ENCODE measurements at regions not wholly inside any gene's neighbourhood (a gene's known extent, or its start where the extent isn't known, plus 50 kb on each side); places are given as distances from the start of the nearest gene placed in this dataset.

GRCh38 chr6:125393449-125393858, 91.7 kb upstream of the HDDC2 start:
- Histone ChIP-seq H3K4me3 (ENCODE audit: low read length in 2 of 2) (no peak overlapping the region), H3K27ac (ENCODE audit: low read depth in 1 of 2, low read length in 1 of 2) (no peak overlapping the region), H3K4me1 (ENCODE audit: control insufficient read depth in 2 of 2, insufficient read depth in 2 of 2, low read length in 2 of 2) (peaks cover 0 to 5% of the 10 kb centered on the region in 2 donors), H3K36me3 (ENCODE audit: control insufficient read depth in 2 of 2, insufficient read depth in 2 of 2, low read length in 1 of 2) (no peaks in the 10 kb centered on the region), H3K27me3 (ENCODE audit: control insufficient read depth in 2 of 2, insufficient read depth in 1 of 2, low read length in 1 of 2) (no peaks in the 10 kb centered on the region), H3K9me3 (ENCODE audit: control insufficient read depth in 2 of 2, insufficient read depth in 1 of 2, low read length in 1 of 2) (peaks cover 0 to 10% of the 10 kb centered on the region in 2 donors)
- DNase-seq (ENCODE audit: low read depth in 6 of 9, low spot score in 9 of 9): peak in 7 of 9 donors; percentile 2 to 58 (median 13)
- WGBS: 5% methylated on average over 1 of the region's 1 CpG

GRCh38 chr6:125406741-125407140, 105.0 kb upstream of the HDDC2 start:
- no peak for DNase-seq (ENCODE audit: low read depth in 6 of 9, low spot score in 9 of 9)
- no peak overlapping the region for H3K27ac ChIP-seq (ENCODE audit: low read depth in 1 of 2, low read length in 1 of 2)
- no peaks in the 10 kb centered on the region for H3K27me3 ChIP-seq (ENCODE audit: control insufficient read depth in 2 of 2, insufficient read depth in 1 of 2, low read length in 1 of 2)
- no peaks in the 10 kb centered on the region for H3K9me3 ChIP-seq (ENCODE audit: control insufficient read depth in 2 of 2, insufficient read depth in 1 of 2, low read length in 1 of 2)
- H3K36me3 ChIP-seq (ENCODE audit: control insufficient read depth in 2 of 2, insufficient read depth in 2 of 2, low read length in 1 of 2): no peaks in the 10 kb centered on the region
- WGBS: 96% methylated on average over 1 of the region's 1 CpG
- no peaks in the 10 kb centered on the region for H3K4me1 ChIP-seq (ENCODE audit: control insufficient read depth in 2 of 2, insufficient read depth in 2 of 2, low read length in 2 of 2)
- no peak overlapping the region for H3K4me3 ChIP-seq (ENCODE audit: low read length in 2 of 2)

GRCh38 chr6:125414507-125414906, 112.7 kb upstream of the HDDC2 start:
- Histone ChIP-seq H3K4me3 (ENCODE audit: low read length in 2 of 2) (no peak overlapping the region), H3K27me3 (ENCODE audit: control insufficient read depth in 2 of 2, insufficient read depth in 1 of 2, low read length in 1 of 2) (no peaks in the 10 kb centered on the region), H3K4me1 (ENCODE audit: control insufficient read depth in 2 of 2, insufficient read depth in 2 of 2, low read length in 2 of 2) (no peaks in the 10 kb centered on the region), H3K36me3 (ENCODE audit: control insufficient read depth in 2 of 2, insufficient read depth in 2 of 2, low read length in 1 of 2) (no peaks in the 10 kb centered on the region), H3K9me3 (ENCODE audit: control insufficient read depth in 2 of 2, insufficient read depth in 1 of 2, low read length in 1 of 2) (no peaks in the 10 kb centered on the region), H3K27ac (ENCODE audit: low read depth in 1 of 2, low read length in 1 of 2) (no peak overlapping the region)
- DNase-seq (ENCODE audit: low read depth in 6 of 9, low spot score in 9 of 9): no peak
- 91% methylated on average over 2 of the region's 2 CpGs for WGBS

GRCh38 chr6:125415913-125416312, 114.1 kb upstream of the HDDC2 start:
- Histone ChIP-seq H3K4me1 (ENCODE audit: control insufficient read depth in 2 of 2, insufficient read depth in 2 of 2, low read length in 2 of 2) (no peaks in the 10 kb centered on the region), H3K9me3 (ENCODE audit: control insufficient read depth in 2 of 2, insufficient read depth in 1 of 2, low read length in 1 of 2) (no peaks in the 10 kb centered on the region), H3K27me3 (ENCODE audit: control insufficient read depth in 2 of 2, insufficient read depth in 1 of 2, low read length in 1 of 2) (no peaks in the 10 kb centered on the region), H3K36me3 (ENCODE audit: control insufficient read depth in 2 of 2, insufficient read depth in 2 of 2, low read length in 1 of 2) (no peaks in the 10 kb centered on the region), H3K27ac (ENCODE audit: low read depth in 1 of 2, low read length in 1 of 2) (no peak overlapping the region), H3K4me3 (ENCODE audit: low read length in 2 of 2) (no peak overlapping the region)
- WGBS: 95% methylated on average over 1 of the region's 1 CpG
- no peak for DNase-seq (ENCODE audit: low read depth in 6 of 9, low spot score in 9 of 9)

- H3K36me3 ChIP-seq (ENCODE audit: control insufficient read depth in 2 of 2, insufficient read depth in 2 of 2, low read length in 1 of 2): no peaks in the 10 kb centered on the region
- WGBS: 89% methylated on average over 9 of the region's 9 CpGs
- no peak for DNase-seq (ENCODE audit: low read depth in 6 of 9, low spot score in 9 of 9)
- H3K27me3 ChIP-seq (ENCODE audit: control insufficient read depth in 2 of 2, insufficient read depth in 1 of 2, low read length in 1 of 2): no peaks in the 10 kb centered on the region
- H3K4me1 ChIP-seq (ENCODE audit: control insufficient read depth in 2 of 2, insufficient read depth in 2 of 2, low read length in 2 of 2): no peaks in the 10 kb centered on the region
- H3K4me3 ChIP-seq (ENCODE audit: low read length in 2 of 2): no peak overlapping the region
- no peaks in the 10 kb centered on the region for H3K9me3 ChIP-seq (ENCODE audit: control insufficient read depth in 2 of 2, insufficient read depth in 1 of 2, low read length in 1 of 2)
- H3K27ac ChIP-seq (ENCODE audit: low read depth in 1 of 2, low read length in 1 of 2): no peak overlapping the region
Observed at GRCh38 chr6:125421836-125422235, 120.1 kb upstream of the HDDC2 start.

GRCh38 chr6:125423047-125423446, 121.3 kb upstream of the HDDC2 start:
- WGBS: 61% methylated on average over 2 of the region's 2 CpGs
- no peak for DNase-seq (ENCODE audit: low read depth in 6 of 9, low spot score in 9 of 9)
- no peaks in the 10 kb centered on the region for H3K4me1 ChIP-seq (ENCODE audit: control insufficient read depth in 2 of 2, insufficient read depth in 2 of 2, low read length in 2 of 2)
- no peaks in the 10 kb centered on the region for H3K27me3 ChIP-seq (ENCODE audit: control insufficient read depth in 2 of 2, insufficient read depth in 1 of 2, low read length in 1 of 2)
- H3K4me3 ChIP-seq (ENCODE audit: low read length in 2 of 2): no peak overlapping the region
- H3K36me3 ChIP-seq (ENCODE audit: control insufficient read depth in 2 of 2, insufficient read depth in 2 of 2, low read length in 1 of 2): no peaks in the 10 kb centered on the region
- no peak overlapping the region for H3K27ac ChIP-seq (ENCODE audit: low read depth in 1 of 2, low read length in 1 of 2)
- no peaks in the 10 kb centered on the region for H3K9me3 ChIP-seq (ENCODE audit: control insufficient read depth in 2 of 2, insufficient read depth in 1 of 2, low read length in 1 of 2)

GRCh38 chr6:125431971-125432370, 130.2 kb upstream of the HDDC2 start:
- no peak overlapping the region for H3K27ac ChIP-seq (ENCODE audit: low read depth in 1 of 2, low read length in 1 of 2)
- H3K4me3 ChIP-seq (ENCODE audit: low read length in 2 of 2): no peak overlapping the region
- no peak for DNase-seq (ENCODE audit: low read depth in 6 of 9, low spot score in 9 of 9)
- no peaks in the 10 kb centered on the region for H3K36me3 ChIP-seq (ENCODE audit: control insufficient read depth in 2 of 2, insufficient read depth in 2 of 2, low read length in 1 of 2)
- H3K9me3 ChIP-seq (ENCODE audit: control insufficient read depth in 2 of 2, insufficient read depth in 1 of 2, low read length in 1 of 2): no peaks in the 10 kb centered on the region
- H3K4me1 ChIP-seq (ENCODE audit: control insufficient read depth in 2 of 2, insufficient read depth in 2 of 2, low read length in 2 of 2): peaks cover 0 to 3% of the 10 kb centered on the region in 2 donors
- H3K27me3 ChIP-seq (ENCODE audit: control insufficient read depth in 2 of 2, insufficient read depth in 1 of 2, low read length in 1 of 2): no peaks in the 10 kb centered on the region

GRCh38 chr6:125432963-125433362, 131.2 kb upstream of the HDDC2 start:
- no peaks in the 10 kb centered on the region for H3K36me3 ChIP-seq (ENCODE audit: control insufficient read depth in 2 of 2, insufficient read depth in 2 of 2, low read length in 1 of 2)
- no peak overlapping the region for H3K4me3 ChIP-seq (ENCODE audit: low read length in 2 of 2)
- DNase-seq (ENCODE audit: low read depth in 6 of 9, low spot score in 9 of 9): peak in 2 of 9 donors; percentile 21 to 53
- H3K9me3 ChIP-seq (ENCODE audit: control insufficient read depth in 2 of 2, insufficient read depth in 1 of 2, low read length in 1 of 2): no peaks in the 10 kb centered on the region
- H3K27me3 ChIP-seq (ENCODE audit: control insufficient read depth in 2 of 2, insufficient read depth in 1 of 2, low read length in 1 of 2): no peaks in the 10 kb centered on the region
- no peak overlapping the region for H3K27ac ChIP-seq (ENCODE audit: low read depth in 1 of 2, low read length in 1 of 2)
- 15% methylated on average over 5 of the region's 5 CpGs for WGBS
- peaks cover 0 to 3% of the 10 kb centered on the region in 2 donors for H3K4me1 ChIP-seq (ENCODE audit: control insufficient read depth in 2 of 2, insufficient read depth in 2 of 2, low read length in 2 of 2)

GRCh38 chr6:125434760-125435159, 133.0 kb upstream of the HDDC2 start:
- Histone ChIP-seq H3K9me3 (ENCODE audit: control insufficient read depth in 2 of 2, insufficient read depth in 1 of 2, low read length in 1 of 2) (no peaks in the 10 kb centered on the region), H3K4me1 (ENCODE audit: control insufficient read depth in 2 of 2, insufficient read depth in 2 of 2, low read length in 2 of 2) (peaks cover 0 to 3% of the 10 kb centered on the region in 2 donors), H3K27ac (ENCODE audit: low read depth in 1 of 2, low read length in 1 of 2) (no peak overlapping the region), H3K36me3 (ENCODE audit: control insufficient read depth in 2 of 2, insufficient read depth in 2 of 2, low read length in 1 of 2) (no peaks in the 10 kb centered on the region), H3K27me3 (ENCODE audit: control insufficient read depth in 2 of 2, insufficient read depth in 1 of 2, low read length in 1 of 2) (no peaks in the 10 kb centered on the region), H3K4me3 (ENCODE audit: low read length in 2 of 2) (no peak overlapping the region)
- DNase-seq (ENCODE audit: low read depth in 6 of 9, low spot score in 9 of 9): no peak
- 94% methylated on average over 2 of the region's 2 CpGs for WGBS

- Histone ChIP-seq H3K27ac (ENCODE audit: low read depth in 1 of 2, low read length in 1 of 2) (no peak overlapping the region), H3K4me3 (ENCODE audit: low read length in 2 of 2) (no peak overlapping the region), H3K36me3 (ENCODE audit: control insufficient read depth in 2 of 2, insufficient read depth in 2 of 2, low read length in 1 of 2) (no peaks in the 10 kb centered on the region), H3K9me3 (ENCODE audit: control insufficient read depth in 2 of 2, insufficient read depth in 1 of 2, low read length in 1 of 2) (no peaks in the 10 kb centered on the region), H3K4me1 (ENCODE audit: control insufficient read depth in 2 of 2, insufficient read depth in 2 of 2, low read length in 2 of 2) (peaks cover 0 to 5% of the 10 kb centered on the region in 2 donors), H3K27me3 (ENCODE audit: control insufficient read depth in 2 of 2, insufficient read depth in 1 of 2, low read length in 1 of 2) (no peaks in the 10 kb centered on the region)
- WGBS: 100% methylated on average over 1 of the region's 1 CpG
- no peak for DNase-seq (ENCODE audit: low read depth in 6 of 9, low spot score in 9 of 9)
Observed at GRCh38 chr6:125439512-125439911, 137.7 kb upstream of the HDDC2 start.

Measured in thymus (tissue), 11 donors.